ENCODE measurements at regions not wholly inside any gene's neighbourhood (a gene's known extent, or its start where the extent isn't known, plus 50 kb on each side); places are given as distances from the start of the nearest gene placed in this dataset.

DNA sequence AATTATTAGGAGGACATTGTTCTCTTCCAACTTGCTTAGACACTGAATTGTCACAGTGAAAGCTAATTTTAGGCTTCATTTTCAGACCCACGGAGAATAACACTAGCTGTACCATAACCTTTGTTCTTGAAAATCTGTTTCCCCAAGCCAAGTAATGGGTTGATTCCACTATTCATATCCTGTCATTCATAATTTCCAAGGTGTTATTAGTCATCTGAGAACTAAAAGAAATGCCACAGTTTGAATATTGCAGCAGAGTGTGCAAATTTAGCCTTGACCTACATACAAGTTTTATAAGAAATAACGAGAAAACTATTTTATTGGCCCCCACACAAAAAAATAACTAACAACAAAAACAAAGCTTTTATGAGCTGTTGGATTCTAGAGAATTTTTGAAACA, 148.5 kb upstream of the TYRP1 start:
- DNase-seq = no peak

- DNase-seq = no peak
Measured at GRCh38 chr9:12554636-12555035, 138.5 kb upstream of the TYRP1 start.

GRCh38 chr9:12566404-12567090, 126.6 kb upstream of the TYRP1 start:
- DNase-seq = no peak

GRCh38 chr9:12584656-12585522, 108.3 kb upstream of the TYRP1 start:
- DNase-seq = no peak

DNA sequence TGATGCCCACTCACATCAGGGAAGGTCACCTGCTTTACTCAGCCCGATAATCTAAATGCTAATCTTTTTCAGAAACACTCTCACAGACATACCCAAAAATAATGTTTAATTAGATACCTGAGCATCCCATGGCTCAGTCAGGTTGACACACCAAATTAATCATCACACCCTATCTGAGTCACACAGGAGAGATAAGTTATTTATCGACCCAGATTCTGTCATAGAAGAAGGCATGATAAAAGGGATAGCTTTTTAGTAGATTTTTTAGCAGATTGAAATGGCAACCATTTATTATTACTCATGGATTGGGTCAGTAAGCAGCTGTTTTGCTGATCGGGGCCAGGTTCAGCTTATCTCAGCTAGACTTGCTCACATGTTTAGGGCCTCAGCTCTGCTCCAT, 97.8 kb upstream of the TYRP1 start:
- DNase-seq = no peak

DNA sequence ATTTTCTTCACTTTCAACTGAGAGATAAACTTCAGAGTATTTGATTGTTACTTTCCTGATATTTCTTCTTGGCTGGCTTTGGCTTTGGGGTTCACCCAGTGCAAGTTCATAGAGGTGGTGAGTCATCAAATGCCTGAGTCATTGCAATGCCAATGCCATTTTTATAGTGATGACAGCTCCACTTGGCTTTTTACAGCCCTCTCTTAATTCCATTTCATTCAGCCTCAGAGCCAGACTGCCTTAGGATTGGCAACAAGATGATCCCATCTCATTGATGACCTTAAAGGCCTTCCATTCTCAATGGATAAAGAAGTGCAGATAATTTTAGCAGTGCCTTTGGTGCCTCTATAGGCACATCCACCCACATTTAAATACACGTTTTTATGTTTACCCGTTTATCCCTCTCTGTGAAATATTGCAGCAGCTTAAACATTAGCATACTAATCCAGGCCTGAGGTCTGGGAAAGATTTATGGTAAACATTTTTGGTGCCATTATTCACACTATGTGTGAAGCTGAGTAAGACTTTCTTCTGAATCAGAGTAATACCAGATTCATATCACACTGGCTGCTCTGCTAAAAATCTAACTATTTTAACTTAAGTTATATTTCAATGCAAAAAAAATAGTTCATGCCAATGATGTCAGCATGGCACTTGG, 88.9 kb upstream of the TYRP1 start:
- DNase-seq = no peak

GRCh38 chr9:12612211-12612770, 80.9 kb upstream of the TYRP1 start:
- no peak for DNase-seq

DNA sequence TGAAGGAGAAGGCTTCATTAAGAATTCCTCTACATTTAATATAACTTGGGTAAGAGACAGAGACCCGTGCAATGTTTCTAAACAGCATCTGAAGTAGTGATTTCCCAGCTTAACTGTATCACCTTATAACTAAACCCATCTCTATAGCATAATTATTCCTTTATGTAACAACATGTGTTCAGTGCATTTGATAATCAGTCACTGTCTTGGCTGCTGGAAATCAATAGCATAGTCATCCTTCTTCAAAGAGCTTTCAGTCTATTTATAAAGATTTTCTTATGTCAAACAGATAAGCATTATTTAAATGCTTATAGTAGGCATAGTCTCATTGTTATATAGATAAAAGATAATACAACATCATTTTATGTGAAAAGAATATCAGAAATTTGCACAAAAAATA, 80.1 kb upstream of the TYRP1 start:
- no peak for DNase-seq

DNA sequence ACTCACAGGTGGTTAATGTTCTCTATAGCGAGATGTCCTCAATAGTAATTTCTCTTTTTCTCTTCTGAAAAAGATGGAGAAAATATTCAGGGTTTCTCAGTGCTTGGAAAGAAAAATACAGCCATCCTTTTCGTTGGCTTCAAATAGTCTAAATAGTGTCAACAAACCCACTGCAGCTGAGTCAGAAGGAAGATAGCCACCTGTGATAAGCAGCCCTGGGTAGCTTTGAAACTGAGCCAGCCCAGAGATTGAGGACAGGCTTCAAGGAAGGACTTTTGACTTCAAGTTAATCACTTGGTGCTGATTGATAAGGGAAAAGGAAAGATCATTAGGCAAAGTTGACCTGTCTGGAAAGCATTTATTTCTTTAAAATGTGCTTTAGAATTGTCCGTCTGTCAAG, 78.7 kb upstream of the TYRP1 start:
- DNase-seq = no peak

GRCh38 chr9:12618956-12619355, 74.2 kb upstream of the TYRP1 start:
- no peak for DNase-seq

DNA sequence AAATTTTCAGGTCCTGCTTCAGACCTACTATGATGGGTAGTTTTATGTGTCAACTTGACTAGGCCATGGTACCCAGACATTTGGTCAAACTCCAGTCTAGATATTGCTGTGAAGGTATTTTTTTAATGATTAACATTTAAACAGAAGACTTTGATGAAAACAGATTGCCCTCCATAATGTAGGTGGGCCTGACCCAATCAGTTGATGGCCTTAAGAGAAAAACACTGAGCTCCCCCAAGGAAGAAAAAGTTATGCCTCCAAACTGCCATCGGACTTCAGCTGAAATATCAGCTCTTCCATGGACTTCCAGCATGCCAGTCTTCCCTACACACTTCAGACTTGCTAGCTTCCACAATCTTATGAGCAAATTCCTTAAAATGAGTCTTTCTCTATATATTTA, 67.3 kb upstream of the TYRP1 start:
- DNase-seq = no peak

DNA sequence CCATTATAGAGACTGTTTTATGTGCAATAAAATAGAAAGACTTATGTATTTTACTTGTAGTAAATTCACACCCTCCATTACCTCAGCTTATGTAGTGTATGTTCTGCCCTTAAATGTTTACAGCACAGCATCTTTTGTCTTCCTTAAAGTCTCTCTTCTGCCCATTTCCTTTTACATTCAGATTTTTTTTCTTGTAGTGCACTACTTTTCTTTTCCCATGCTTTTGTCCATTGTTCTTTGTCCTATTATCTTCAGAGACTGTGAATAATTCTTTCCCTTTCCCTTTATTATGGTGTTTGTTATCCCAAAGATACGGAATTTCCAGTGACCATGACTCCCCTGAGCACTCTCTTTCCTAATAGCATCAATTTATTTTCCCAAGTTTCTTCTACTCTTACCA, 66.1 kb upstream of the TYRP1 start:
- DNase-seq = no peak

GRCh38 chr9:12628546-12628945, 64.6 kb upstream of the TYRP1 start:
- DNase-seq = no peak

- DNase-seq = no peak
Measured at GRCh38 chr9:12629067-12629466, 64.1 kb upstream of the TYRP1 start.

DNA sequence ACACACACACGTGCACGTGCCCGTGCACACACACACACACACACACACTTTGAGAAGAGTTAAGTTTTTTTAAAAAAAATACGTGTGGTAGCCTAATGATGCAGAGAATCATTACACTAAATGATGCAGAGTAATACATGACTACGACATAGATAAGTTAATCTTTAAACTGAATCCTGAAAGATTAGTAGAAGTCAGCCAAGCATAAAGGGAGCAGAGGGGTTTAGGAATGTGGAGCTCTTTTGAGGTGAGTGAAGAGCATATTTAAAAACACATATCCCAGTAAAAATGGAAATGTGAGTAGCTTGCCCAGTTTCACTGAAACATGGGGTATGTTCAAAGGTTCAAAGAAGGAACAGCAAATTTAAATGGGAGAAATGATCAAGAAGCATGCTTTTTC, 61.3 kb upstream of the TYRP1 start:
- DNase-seq = no peak

GRCh38 chr9:12633016-12633765, 60.0 kb upstream of the TYRP1 start:
- DNase-seq = no peak

DNA sequence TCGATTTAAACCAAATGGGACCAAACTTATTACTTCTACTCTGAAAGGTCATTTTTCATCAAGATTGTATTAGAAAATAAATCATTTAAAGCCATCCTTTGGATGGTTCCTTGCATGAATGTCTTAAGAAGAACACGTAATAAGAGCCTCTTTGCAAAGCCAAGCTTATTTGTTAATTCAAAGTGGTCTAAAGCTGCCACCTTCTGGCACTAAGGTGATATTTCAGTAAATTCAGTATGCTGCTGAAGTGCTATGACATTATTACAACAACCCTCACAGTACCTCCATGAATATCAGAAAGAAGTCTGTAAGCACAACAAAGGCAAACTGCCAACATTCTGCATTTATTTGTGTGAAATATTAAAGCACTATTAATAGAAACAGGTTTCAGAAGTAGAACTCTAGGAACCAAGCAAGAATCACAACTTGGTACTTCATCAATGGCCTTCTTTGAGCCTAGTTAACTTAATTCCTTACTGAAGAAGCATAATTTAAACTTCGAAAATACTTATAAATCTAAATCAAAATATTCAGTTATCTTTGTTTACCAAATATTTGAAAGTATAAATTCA, 53.1 kb upstream of the TYRP1 start:
- DNase-seq = no peak

- no peak for DNase-seq
Measured at GRCh38 chr9:12640866-12641636, 52.1 kb upstream of the TYRP1 start.
